HG03469 (cell line): ENCODE measurements at regions not wholly inside any gene's neighbourhood (a gene's known extent, or its start where the extent isn't known, plus 50 kb on each side); places are given as distances from the start of the nearest gene placed in this dataset.

Experiments used
- ATAC-seq: cut with Tn5 transposase; IDR thresholded peaks from one replicate; pipeline ENCODE4 v1.9.1; 2021; ENCODE audit warnings: mild to moderate bottlenecking, moderate library complexity, moderate number of reproducible peaks; ENCODE audit not compliant: unreplicated experiment

- ATAC-seq: no peak
These were observed 84.5 kb upstream of the DUSP5 start for GRCh38 chr10:110413049-110413783.

DNA sequence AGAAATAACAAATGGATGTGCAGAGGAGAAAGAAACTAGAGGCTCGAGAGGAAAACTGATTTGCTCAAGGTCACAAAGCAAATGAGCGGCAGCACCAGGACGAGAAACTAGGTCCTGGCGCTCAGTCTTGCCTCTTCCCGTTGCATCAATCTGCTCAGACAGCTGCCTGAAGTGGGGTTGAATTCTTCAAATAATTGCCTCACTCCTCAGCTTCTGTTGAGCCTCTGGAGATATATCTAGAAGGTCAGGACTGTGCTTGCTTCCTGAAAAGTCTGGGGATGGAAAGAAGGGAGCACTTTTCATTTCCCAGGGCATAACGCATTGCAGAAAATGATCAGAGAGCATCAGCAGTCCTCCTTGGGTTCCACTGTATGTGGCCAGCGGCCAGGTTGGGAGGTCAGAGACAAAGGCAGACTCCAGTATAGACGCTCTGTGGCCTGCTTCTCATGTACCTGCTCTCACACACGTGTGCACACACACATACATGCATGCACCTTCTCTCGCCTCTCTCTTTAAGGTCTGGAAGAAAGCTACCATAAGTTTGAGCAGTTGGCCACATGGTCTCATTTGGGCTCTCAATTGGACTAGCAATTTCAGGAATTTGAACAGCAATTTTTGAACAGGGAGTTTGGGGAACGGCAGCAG lies 83.7 kb upstream of the DUSP5 start:
- peak; percentile 2 for ATAC-seq

GRCh38 chr10:110414548-110415309 lies 83.0 kb upstream of the DUSP5 start:
- peak; percentile 70 for ATAC-seq

DNA sequence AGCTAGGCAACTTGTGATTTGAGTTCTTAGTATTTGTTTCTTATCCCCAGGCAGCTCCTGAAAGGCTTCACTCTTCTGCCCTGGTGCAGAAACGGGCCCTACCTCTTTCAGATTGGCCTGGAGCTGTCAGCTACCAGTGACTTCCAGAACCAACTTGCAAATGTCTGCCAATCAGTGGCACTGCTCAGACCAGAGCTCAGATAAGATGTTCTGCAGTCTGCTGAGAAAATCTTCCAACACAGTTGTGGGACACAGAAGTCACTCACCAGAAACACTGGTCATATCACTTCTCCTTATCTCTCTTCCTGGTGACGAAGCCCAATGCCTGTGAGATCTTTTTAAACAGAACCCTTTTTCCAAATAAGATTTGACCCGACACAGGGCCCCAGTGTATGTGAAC lies 81.9 kb upstream of the DUSP5 start:
- ATAC-seq: no peak

DNA sequence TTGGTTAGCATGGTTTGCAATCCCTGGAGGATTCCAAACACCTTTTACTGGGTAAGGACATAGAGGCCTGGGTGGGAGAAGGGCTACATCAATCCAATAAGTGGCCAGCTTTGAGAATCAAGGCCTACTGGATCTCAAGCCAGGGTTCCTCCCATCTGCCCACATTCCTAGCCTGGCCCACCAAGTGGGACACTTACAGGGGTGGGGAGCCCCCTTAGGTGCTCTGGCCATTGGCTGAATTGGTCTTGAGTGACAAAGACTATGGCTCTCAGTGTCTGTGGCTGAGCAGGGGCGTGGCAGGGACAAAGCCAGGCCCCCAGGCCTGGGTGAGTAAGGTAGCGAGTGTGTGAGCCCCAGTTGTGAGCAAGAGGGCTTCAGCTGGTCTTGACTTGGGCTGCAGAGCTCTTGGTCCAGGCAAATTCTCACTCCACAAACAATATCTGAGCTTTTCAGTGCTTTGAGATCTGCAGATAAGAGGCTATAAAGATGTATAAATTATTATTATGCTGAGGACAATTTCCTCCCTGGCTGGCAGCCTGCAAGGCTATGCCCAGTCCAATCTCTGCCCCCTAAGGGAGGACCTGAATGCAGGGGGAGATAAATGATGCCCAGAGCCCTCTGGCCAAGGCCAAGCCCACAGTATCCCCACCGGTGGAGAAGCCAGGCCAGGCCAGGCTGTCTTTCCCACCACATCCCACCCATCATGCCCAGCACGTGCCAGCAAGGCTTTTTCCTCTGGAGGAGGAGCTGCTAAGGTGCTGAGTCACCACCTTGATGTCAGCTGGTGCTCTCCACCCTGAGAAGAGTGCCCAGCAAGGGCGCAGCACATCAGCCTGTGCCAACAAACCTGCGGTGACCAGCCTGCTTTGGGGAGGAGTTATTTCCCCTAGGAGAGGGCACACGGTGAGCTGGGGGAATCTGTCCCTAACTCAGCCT lies 80.7 kb upstream of the DUSP5 start:
- no peak for ATAC-seq

- ATAC-seq: no peak
These were observed 79.5 kb upstream of the DUSP5 start for GRCh38 chr10:110418218-110418617.

- ATAC-seq: no peak
These were observed 78.4 kb upstream of the DUSP5 start for GRCh38 chr10:110419265-110419664.

DNA sequence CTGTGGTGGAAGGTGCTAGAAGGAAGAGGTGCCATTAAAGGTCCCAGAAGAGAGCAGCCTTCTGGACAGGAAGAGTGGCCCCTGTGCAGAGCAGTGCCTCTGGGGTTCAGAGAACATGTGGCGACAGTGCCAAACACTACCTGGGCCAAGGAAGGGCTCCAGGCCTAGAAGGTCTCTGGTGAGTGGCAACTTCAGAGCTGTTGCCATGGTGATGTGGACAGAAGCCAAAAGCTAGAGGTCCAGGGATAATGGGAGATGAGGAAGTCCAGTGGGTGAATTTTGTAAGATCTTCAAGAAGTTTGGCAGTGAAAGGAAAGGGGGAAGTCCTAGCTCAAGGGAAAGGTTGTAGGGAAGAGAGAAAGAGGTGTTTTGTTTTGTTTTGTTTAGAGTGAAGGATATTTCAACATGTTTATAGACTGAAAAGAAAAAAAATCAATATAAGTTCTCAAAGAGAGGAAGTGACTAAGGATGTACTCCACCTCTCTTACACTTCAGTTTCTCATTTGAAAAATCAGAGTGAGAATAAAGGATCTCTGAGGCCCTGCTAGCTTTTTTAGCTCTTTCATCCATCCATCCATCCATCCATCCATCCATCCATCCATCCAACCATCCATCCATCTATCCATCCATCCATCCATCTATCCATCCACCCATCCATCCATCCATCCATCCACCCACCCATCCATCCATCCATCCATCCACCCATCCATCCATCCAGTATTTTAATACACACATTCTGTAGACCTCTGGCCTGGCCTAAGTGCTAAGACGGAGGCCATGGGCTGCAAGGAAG lies 77.1 kb upstream of the DUSP5 start:
- ATAC-seq: no peak

DNA sequence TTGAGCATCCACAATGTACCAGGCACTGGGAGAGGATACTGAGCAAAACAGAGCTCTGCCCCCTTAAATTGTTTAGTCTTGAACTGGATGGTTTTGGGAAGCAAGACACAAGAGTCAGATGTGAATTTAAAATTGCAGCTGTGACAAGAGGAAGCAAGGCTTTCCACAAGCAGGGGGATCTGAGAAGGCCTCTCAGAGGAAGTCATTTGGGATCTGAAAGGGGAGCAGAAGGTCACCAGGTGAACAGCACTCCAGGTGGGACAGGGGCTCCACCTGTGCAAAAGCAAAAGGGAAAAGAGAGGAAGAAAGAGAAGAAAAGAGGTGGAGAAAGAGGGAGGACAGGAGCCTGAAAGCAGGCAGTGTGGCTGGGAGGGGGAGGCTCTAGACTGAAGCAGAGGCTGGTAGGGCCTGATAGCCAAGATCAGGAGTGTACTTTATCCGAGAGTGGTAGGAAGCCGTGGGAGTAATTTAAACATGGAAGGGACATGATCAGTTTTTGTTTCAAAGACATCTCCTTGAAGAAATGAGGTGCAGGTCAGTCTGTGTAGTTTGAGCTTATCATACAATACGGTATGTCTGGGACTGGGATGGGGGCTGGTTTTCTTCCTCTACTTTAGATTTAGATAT lies 76.1 kb upstream of the DUSP5 start:
- no peak for ATAC-seq

GRCh38 chr10:110422548-110422947 lies 75.2 kb upstream of the DUSP5 start:
- ATAC-seq: no peak

DNA sequence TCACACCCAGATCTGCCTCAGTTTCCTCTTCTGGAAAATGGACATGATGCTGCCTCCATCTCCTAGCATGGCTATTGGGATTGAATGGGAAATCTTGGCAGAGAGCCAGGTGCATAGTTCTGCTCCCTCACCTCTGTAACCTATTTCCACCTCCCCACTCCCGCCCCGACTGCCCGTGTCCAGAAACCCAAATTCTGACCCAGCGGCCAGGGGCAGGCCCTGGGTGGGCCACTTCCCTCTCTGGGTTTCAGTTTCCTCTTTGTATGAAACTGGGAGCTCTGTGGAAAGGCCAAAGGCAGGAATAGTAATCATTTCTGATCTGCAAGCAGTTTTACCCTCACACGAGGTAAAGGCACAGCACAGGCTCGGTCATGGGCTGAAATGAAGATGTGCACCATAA lies 74.1 kb upstream of the DUSP5 start:
- no peak for ATAC-seq

- ATAC-seq: peak; percentile 88
These were observed 71.9 kb upstream of the DUSP5 start for GRCh38 chr10:110425684-110426293.

GRCh38 chr10:110426294-110427181 lies 71.2 kb upstream of the DUSP5 start:
- ATAC-seq: no peak

DNA sequence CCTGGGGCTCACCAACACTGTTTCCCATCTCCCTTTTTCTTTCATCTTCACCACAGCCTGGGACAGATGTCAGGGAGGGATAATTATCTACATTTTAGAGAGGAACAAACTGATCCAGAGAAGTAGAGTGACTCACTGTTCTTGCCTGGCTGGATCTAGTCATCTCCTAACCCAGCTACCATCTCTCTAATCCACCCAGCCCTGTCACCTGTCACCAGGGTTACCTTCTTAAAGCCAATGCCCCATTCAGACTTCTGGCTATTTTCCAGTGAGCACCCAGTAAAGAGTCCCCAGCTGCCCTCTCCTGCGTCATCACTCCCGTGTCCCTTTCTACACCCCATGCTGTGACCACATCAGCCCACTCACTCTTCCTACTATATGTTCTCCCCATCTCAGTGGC lies 68.4 kb upstream of the DUSP5 start:
- no peak for ATAC-seq

DNA sequence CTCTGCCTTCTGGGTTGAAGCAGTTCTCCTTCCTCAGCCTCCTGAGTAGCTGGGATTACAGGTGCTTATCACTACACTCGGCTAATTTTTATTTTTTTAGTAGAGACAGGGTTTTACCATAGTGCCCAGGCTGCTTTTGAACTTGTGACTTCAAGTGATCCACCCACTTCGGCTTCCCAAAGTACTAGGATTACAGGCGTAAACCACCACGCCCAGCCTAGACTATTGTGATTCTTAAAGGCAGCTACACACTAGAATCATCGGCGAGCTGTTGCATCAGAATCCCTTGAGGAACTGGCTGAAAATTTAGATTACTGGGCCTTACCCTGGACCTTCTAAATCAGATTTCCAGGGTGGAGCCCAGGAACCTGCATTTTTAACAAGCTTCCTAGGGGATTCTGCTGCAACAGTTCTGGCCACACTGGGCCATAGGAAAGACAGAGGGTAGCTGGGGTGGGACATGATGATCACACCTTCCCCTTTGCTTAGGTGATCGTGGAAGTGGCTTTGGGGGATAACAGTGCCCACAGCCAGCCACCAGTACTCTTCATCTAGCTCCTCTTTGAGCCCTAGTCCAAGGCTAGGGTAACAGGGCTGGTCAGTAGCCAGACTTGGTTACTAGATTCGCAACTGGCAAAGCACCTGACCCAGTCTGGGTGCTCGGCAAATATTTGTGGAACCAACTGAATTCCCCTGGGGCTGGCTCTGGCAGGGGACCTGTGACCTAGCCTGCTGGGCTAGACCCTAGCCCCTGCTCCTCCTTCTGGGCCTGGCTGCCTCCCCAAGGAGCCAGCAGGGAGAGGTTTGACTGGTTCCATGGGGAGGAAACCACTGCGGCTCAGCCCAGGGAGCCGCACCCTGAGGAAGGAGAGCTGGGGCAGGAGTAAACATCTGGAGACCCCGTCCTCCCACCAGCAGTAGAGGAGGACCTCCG lies 67.1 kb upstream of the DUSP5 start:
- no peak for ATAC-seq

DNA sequence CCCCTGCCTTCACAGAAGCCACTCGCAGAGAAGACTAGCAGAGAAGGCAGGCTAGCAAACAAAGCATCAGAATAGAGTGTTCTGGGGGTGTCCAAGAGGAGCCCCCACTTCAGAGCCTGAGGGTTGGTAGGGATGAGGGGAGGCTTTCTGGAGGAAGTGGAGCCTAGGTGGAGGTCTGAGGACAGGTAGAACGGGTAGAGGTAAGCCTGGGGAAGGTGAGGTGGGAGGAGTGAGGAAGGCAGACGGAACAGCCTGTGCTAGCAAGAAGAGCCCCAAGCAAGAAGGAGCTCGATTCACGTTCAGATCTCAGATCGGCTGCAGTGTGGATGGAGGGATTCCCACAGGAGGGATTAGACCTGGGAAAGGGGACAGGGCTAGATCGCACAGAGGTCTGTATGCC lies 66.0 kb upstream of the DUSP5 start:
- ATAC-seq: no peak

GRCh38 chr10:110432084-110432483 lies 65.6 kb upstream of the DUSP5 start:
- ATAC-seq: no peak
